Neural cell (in vitro differentiated cells): ENCODE measurements at regions not wholly inside any gene's neighbourhood (a gene's known extent, or its start where the extent isn't known, plus 50 kb on each side); places are given as distances from the start of the nearest gene placed in this dataset.

Experiments used
- H2AFZ ChIP-seq: fragments of 200-600, 300-800 bp; sonication (generic), shearing (Covaris generic); 2 replicates; pipeline ENCODE4 v1.6.0; 2014; ENCODE audit warnings: low read depth, mild to moderate bottlenecking, antibody characterized with exemption, low read length, moderate library complexity
- H3F3A ChIP-seq: fragments of 200-600 bp; shearing (Covaris generic); 2 replicates; pipeline ENCODE4 v1.6.1; 2016; ENCODE audit warnings: mild to moderate bottlenecking, moderate library complexity, mixed read lengths, antibody characterized with exemption, low read length; ENCODE audit not compliant: insufficient read depth, poor library complexity, severe bottlenecking
- H3K27ac ChIP-seq: fragments of 200-600, 300-800 bp; sonication (generic), shearing (Covaris generic); 2 replicates; pipeline ENCODE4 v1.5.1; 2014; ENCODE audit warnings: mild to moderate bottlenecking, low read length, moderate library complexity
- H3K27me3 ChIP-seq: fragments of 300-800, 200-600 bp; sonication (generic), shearing (Covaris generic); 2 replicates; pipeline ENCODE4 v1.6.0; 2014; ENCODE audit warnings: mild to moderate bottlenecking, low read depth, low read length, moderate library complexity; ENCODE audit not compliant: insufficient read depth
- H3K36me3 ChIP-seq: fragments of 300-800, 200-600 bp; sonication (generic), shearing (Covaris generic); 2 replicates; pipeline ENCODE4 v1.5.1; 2014; ENCODE audit warnings: mild to moderate bottlenecking, antibody characterized with exemption, low read length, moderate library complexity; ENCODE audit not compliant: insufficient read depth
- H3K4me2 ChIP-seq: fragments of 300-800, 200-600 bp; sonication (generic), shearing (Covaris generic); 2 replicates; pipeline ENCODE4 v1.6.0; 2014; ENCODE audit warnings: mild to moderate bottlenecking, low read length
- H3K4me3 ChIP-seq: fragments of 300-800, 200-600 bp; sonication (generic), shearing (Covaris generic); 2 replicates; pipeline ENCODE4 v1.5.1; 2014; ENCODE audit warnings: mild to moderate bottlenecking, low read length, moderate library complexity
- H3K79me2 ChIP-seq: fragments of 200-600 bp; shearing (Covaris generic); replicated peaks from 2 replicates; pipeline ENCODE4 v1.6.0; 2014; ENCODE audit warnings: mild to moderate bottlenecking, low read length, moderate library complexity; ENCODE audit not compliant: insufficient read depth
- H3K9ac ChIP-seq: fragments of 300-800, 200-600 bp; sonication (generic), shearing (Covaris generic); 2 replicates; pipeline ENCODE4 v1.6.1; 2016; ENCODE audit warnings: mild to moderate bottlenecking, low read length, mixed read lengths
- H3K9me2 ChIP-seq: fragments of 200-600 bp; shearing (Covaris generic); 2 replicates; pipeline ENCODE4 v1.6.1; 2016; ENCODE audit warnings: mild to moderate bottlenecking, low read length, mixed read lengths; ENCODE audit not compliant: insufficient read depth
- H3K9me3 ChIP-seq: fragments of 200-600, 300-800 bp; sonication (generic), shearing (Covaris generic); 2 replicates; pipeline ENCODE4 v1.6.1; 2016; ENCODE audit warnings: mild to moderate bottlenecking, mixed run types, low read length, moderate library complexity, mixed read lengths
- H4K20me1 ChIP-seq: fragments of 200-600 bp; shearing (Covaris generic); 2 replicates; pipeline ENCODE4 v1.6.1; 2016; ENCODE audit warnings: mild to moderate bottlenecking, mixed run types; ENCODE audit not compliant: insufficient read depth
- EP300 ChIP-seq: fragments of 450-650 bp; conservative IDR thresholded peaks from 2 replicates; pipeline ENCODE4 v1.6.1; 2014; ENCODE audit warnings: antibody characterized with exemption, mild to moderate bottlenecking, moderate library complexity; ENCODE audit not compliant: poor library complexity, severe bottlenecking
- EZH2 ChIP-seq: fragments of 200-600, 300-800 bp; shearing (Covaris generic), sonication (generic); IDR thresholded peaks from 2 replicates; pipeline ENCODE4 v1.6.1; 2014; ENCODE audit warnings: antibody characterized with exemption, low read length, borderline replicate concordance, mild to moderate bottlenecking; ENCODE audit not compliant: insufficient read depth, poor library complexity, severe bottlenecking
- MXI1 ChIP-seq: fragments of 450-650 bp; conservative IDR thresholded peaks from 2 replicates; pipeline ENCODE4 v1.6.1; 2014; ENCODE audit warnings: antibody characterized with exemption, mild to moderate bottlenecking; ENCODE audit not compliant: poor library complexity, severe bottlenecking
- POLR2AphosphoS5 ChIP-seq: IDR thresholded peaks from 2 replicates; pipeline ENCODE4 v1.6.1; 2012
- RAD21 ChIP-seq: fragments of 450-650 bp; conservative IDR thresholded peaks from 2 replicates; pipeline ENCODE4 v1.6.1; 2014; ENCODE audit warnings: antibody characterized with exemption, mild to moderate bottlenecking, moderate library complexity
- SMC3 ChIP-seq: fragments of 450-650 bp; conservative IDR thresholded peaks from 2 replicates; pipeline ENCODE4 v1.6.1; 2014; ENCODE audit warnings: antibody characterized with exemption, mild to moderate bottlenecking, moderate library complexity; ENCODE audit not compliant: poor library complexity
- TAF1 ChIP-seq: IDR thresholded peaks from 2 replicates; pipeline ENCODE4 v1.6.1; 2012; ENCODE audit warnings: low read depth
- TF ChIP-seq, protein P1 (sequence below): IDR thresholded peaks from 2 replicates; pipeline ENCODE4 v1.6.1; 2012; ENCODE audit warnings: borderline replicate concordance
- TF ChIP-seq, protein P2 (sequence below): fragments of 450-650 bp; IDR thresholded peaks from 2 replicates; pipeline ENCODE4 v1.5.1; 2014; ENCODE audit warnings: antibody characterized with exemption, mild to moderate bottlenecking, moderate library complexity; ENCODE audit not compliant: poor library complexity, severe bottlenecking

- Histone ChIP-seq H3K9me2 (no peaks in the 10 kb centered on the region), H3K36me3 (no peaks in the 10 kb centered on the region), H3F3A (no peaks in the 10 kb centered on the region), H3K4me3 (no peak overlapping the region), H3K27me3 (no peaks in the 10 kb centered on the region), H2AFZ (no peak overlapping the region), H3K4me2 (no peak overlapping the region), H3K9me3 (no peaks in the 10 kb centered on the region), H3K9ac (no peak overlapping the region), H3K79me2 (no peaks in the 10 kb centered on the region), H4K20me1 (no peaks in the 10 kb centered on the region), H3K27ac (no peak overlapping the region)
- TF ChIP-seq EZH2 = no peak
- TF ChIP-seq, protein P1, sequence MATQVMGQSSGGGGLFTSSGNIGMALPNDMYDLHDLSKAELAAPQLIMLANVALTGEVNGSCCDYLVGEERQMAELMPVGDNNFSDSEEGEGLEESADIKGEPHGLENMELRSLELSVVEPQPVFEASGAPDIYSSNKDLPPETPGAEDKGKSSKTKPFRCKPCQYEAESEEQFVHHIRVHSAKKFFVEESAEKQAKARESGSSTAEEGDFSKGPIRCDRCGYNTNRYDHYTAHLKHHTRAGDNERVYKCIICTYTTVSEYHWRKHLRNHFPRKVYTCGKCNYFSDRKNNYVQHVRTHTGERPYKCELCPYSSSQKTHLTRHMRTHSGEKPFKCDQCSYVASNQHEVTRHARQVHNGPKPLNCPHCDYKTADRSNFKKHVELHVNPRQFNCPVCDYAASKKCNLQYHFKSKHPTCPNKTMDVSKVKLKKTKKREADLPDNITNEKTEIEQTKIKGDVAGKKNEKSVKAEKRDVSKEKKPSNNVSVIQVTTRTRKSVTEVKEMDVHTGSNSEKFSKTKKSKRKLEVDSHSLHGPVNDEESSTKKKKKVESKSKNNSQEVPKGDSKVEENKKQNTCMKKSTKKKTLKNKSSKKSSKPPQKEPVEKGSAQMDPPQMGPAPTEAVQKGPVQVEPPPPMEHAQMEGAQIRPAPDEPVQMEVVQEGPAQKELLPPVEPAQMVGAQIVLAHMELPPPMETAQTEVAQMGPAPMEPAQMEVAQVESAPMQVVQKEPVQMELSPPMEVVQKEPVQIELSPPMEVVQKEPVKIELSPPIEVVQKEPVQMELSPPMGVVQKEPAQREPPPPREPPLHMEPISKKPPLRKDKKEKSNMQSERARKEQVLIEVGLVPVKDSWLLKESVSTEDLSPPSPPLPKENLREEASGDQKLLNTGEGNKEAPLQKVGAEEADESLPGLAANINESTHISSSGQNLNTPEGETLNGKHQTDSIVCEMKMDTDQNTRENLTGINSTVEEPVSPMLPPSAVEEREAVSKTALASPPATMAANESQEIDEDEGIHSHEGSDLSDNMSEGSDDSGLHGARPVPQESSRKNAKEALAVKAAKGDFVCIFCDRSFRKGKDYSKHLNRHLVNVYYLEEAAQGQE = no peak
- TF ChIP-seq, protein P2, sequence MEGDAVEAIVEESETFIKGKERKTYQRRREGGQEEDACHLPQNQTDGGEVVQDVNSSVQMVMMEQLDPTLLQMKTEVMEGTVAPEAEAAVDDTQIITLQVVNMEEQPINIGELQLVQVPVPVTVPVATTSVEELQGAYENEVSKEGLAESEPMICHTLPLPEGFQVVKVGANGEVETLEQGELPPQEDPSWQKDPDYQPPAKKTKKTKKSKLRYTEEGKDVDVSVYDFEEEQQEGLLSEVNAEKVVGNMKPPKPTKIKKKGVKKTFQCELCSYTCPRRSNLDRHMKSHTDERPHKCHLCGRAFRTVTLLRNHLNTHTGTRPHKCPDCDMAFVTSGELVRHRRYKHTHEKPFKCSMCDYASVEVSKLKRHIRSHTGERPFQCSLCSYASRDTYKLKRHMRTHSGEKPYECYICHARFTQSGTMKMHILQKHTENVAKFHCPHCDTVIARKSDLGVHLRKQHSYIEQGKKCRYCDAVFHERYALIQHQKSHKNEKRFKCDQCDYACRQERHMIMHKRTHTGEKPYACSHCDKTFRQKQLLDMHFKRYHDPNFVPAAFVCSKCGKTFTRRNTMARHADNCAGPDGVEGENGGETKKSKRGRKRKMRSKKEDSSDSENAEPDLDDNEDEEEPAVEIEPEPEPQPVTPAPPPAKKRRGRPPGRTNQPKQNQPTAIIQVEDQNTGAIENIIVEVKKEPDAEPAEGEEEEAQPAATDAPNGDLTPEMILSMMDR = no peak
- TF ChIP-seq POLR2AphosphoS5 = no peak
- no peak for TF ChIP-seq MXI1
- no peak for TF ChIP-seq RAD21
- no peak for TF ChIP-seq EP300
- no peak for TF ChIP-seq TAF1
- no peak for TF ChIP-seq SMC3
These were observed 59.5 kb upstream of the FBXL7 start for GRCh38 chr5:15440434-15440833.

- Histone ChIP-seq H2AFZ (no peak overlapping the region), H3K79me2 (no peaks in the 10 kb centered on the region), H3K9ac (no peak overlapping the region), H4K20me1 (no peaks in the 10 kb centered on the region), H3K36me3 (no peaks in the 10 kb centered on the region), H3K9me2 (no peaks in the 10 kb centered on the region), H3K9me3 (no peaks in the 10 kb centered on the region), H3K4me2 (no peak overlapping the region), H3K4me3 (no peak overlapping the region), H3K27ac (no peak overlapping the region), H3F3A (no peaks in the 10 kb centered on the region), H3K27me3 (no peaks in the 10 kb centered on the region)
- TF ChIP-seq MXI1 (no peak), POLR2AphosphoS5 (no peak), EZH2 (no peak), EP300 (no peak), SMC3 (no peak), RAD21 (no peak), TAF1 (no peak)
- TF ChIP-seq, protein P1 = no peak
- TF ChIP-seq, protein P2 = no peak
These were observed 60.2 kb upstream of the FBXL7 start for GRCh38 chr5:15439801-15440200.
